GM12878 (cell line): ENCODE measurements at regions not wholly inside any gene's neighbourhood (a gene's known extent, or its start where the extent isn't known, plus 50 kb on each side); places are given as distances from the start of the nearest gene placed in this dataset.

ENCODE experiments used
- ATAC-seq: fragments of 200-7000 bp; cut with Tn5 transposase; 3 replicates; pipeline ENCODE4 v1.9.1; 2020; ENCODE audit warnings: mild to moderate bottlenecking, moderate library complexity
- BruUV-seq: library from RNA; stranded (reverse); fragments of 400-500 nt; replicated peaks from 2 replicates; lab custom pipeline; 2021; lab: Mats Ljungman, UMichigan
- CTCF ChIA-PET: fragments of 300-600 bp; sonication (Branson Sonifier 250); formaldehyde crosslinking; extraction: SDS; loops from one replicate; lab custom pipeline; 2021; ENCODE audit warnings: inconsistent platforms; lab: Yijun Ruan, JAX
- POLR2A ChIA-PET: fragments of 350-600 bp; formaldehyde crosslinking; extraction: SDS; loops from one replicate; lab custom pipeline; 2021; ENCODE audit warnings: inconsistent platforms; lab: Charles Lee
- RAD21 ChIA-PET: fragments of 300-600 bp; sonication (Branson Sonifier 250); formaldehyde crosslinking; loops from one replicate; lab custom pipeline; 2023; ENCODE audit warnings: antibody characterized with exemption; ENCODE audit not compliant: unreplicated experiment; lab: Charles Lee
- SMC1A ChIA-PET: fragments of 300-600 bp; sonication (Branson Sonifier 250); formaldehyde crosslinking; loops from one replicate; lab custom pipeline; 2023; ENCODE audit not compliant: unreplicated experiment, uncharacterized antibody; lab: Charles Lee
- DNase-seq: peaks from one replicate; pipeline ENCODE4 v3.0.0-alpha.2; 2011; ENCODE audit warnings: low read depth, low spot score
- FAIRE-seq: peaks from 3 replicates; lab custom pipeline; 2011; peaks lifted over from hg19 to GRCh38; lab: Jason Lieb, UNC
- H2AFZ ChIP-seq: 2 replicates; pipeline ENCODE4 v1.6.0; 2011; ENCODE audit warnings: low read depth, low read length, control low read depth; ENCODE audit not compliant: control insufficient read depth
- H3K27ac ChIP-seq: 2 replicates; pipeline ENCODE4 v1.5.1; 2011; ENCODE audit warnings: control low read depth; ENCODE audit not compliant: control insufficient read depth, insufficient read depth
- H3K27me3 ChIP-seq, 2 experiments: replicated peaks in 1 of 2; 2 replicates each; pipeline versions ENCODE4 v1.6.0 to v1.6.1; 2011; ENCODE audit warnings: low read length in 1 of 2; ENCODE audit not compliant: control insufficient read depth in 2 of 2, insufficient read depth in 2 of 2
- H3K36me3 ChIP-seq, 2 experiments: 2 replicates each; pipeline ENCODE4 v1.5.1; 2011; ENCODE audit warnings: low read length in 1 of 2; ENCODE audit not compliant: control insufficient read depth in 2 of 2, insufficient read depth in 2 of 2
- H3K4me1 ChIP-seq: 2 replicates; pipeline ENCODE4 v1.6.1; 2011; ENCODE audit warnings: mild to moderate bottlenecking, low read length, moderate library complexity, mixed read lengths; ENCODE audit not compliant: control insufficient read depth, insufficient read depth
- H3K4me2 ChIP-seq: 2 replicates; pipeline ENCODE4 v1.6.0; 2011; ENCODE audit warnings: control low read depth; ENCODE audit not compliant: control insufficient read depth, insufficient read depth
- H3K4me3 ChIP-seq: fragments of 200-600 bp; sonication (generic); 2 replicates; pipeline ENCODE4 v1.5.1; 2016
- H3K79me2 ChIP-seq: 2 replicates; pipeline ENCODE4 v1.6.0; 2011; ENCODE audit warnings: low read length; ENCODE audit not compliant: control insufficient read depth, insufficient read depth
- H3K9ac ChIP-seq: 2 replicates; pipeline ENCODE4 v1.8.0; 2011; ENCODE audit warnings: low read length, control low read depth, mixed read lengths; ENCODE audit not compliant: control insufficient read depth, insufficient read depth
- H3K9me3 ChIP-seq: replicated peaks from 3 replicates; pipeline ENCODE4 v1.5.1; 2011; ENCODE audit warnings: mild to moderate bottlenecking, low read length; ENCODE audit not compliant: control insufficient read depth, insufficient read depth
- H4K20me1 ChIP-seq: 2 replicates; pipeline ENCODE4 v1.6.0; 2011; ENCODE audit not compliant: control insufficient read depth, insufficient read depth
- BMI1 ChIP-seq: fragments of 450-650 bp; IDR thresholded peaks from 2 replicates; pipeline ENCODE4 v1.6.1; 2016; ENCODE audit warnings: mild to moderate bottlenecking, moderate library complexity, borderline replicate concordance
- CEBPB ChIP-seq, 2 experiments: fragments of 150-350 bp in 1 of 2; IDR thresholded peaks; 2 replicates each; pipeline ENCODE4 v1.6.1; 2012 to 2014; ENCODE audit warnings: low read depth in 2 of 2, low read length in 2 of 2, borderline replicate concordance in 1 of 2, inconsistent platforms in 1 of 2
- SMAD5 ChIP-seq: IDR thresholded peaks from 2 replicates; pipeline ENCODE4 v1.6.1; 2016; ENCODE audit warnings: antibody characterized with exemption, low read depth
- SPI1 ChIP-seq: IDR thresholded peaks from 2 replicates; pipeline ENCODE4 v1.6.1; 2011; ENCODE audit warnings: low read depth, mild to moderate bottlenecking, low read length, moderate library complexity, borderline replicate concordance; ENCODE audit not compliant: insufficient read depth
- SRF ChIP-seq, 2 experiments: IDR thresholded peaks; 2 replicates each; pipeline ENCODE4 v1.6.1; 2011; ENCODE audit warnings: low read depth in 2 of 2, low read length in 2 of 2, mild to moderate bottlenecking in 1 of 2, moderate library complexity in 1 of 2
- ZZZ3 ChIP-seq: IDR thresholded peaks from 2 replicates; pipeline ENCODE4 v1.6.1; 2011; ENCODE audit warnings: low read depth; ENCODE audit not compliant: control insufficient read depth, insufficient read length
- WGBS: methylation state at CpG from one replicate; pipeline ENCODE4 v1.1.6; 2016; ENCODE audit warnings: low lambda C conversion rate; ENCODE audit not compliant: insufficient replicate concordance, insufficient coverage; ENCODE audit errors: missing lambda C conversion rate; 5-methylcytosine and 5-hydroxymethylcytosine counted together
- in situ Hi-C: fragments of 300-500 bp; cut with MboI; formaldehyde crosslinking; loops from 9 replicates; pipeline ENCODE4 v1.14.3; 2018; ENCODE audit warnings: mixed read lengths
- intact Hi-C: fragments of 100-400 bp; cut with micrococcal nuclease; formaldehyde crosslinking; loops from one replicate; pipeline ENCODE4 v1.14.2; 2022; ENCODE audit not compliant: unreplicated experiment
- TF ChIP-seq, protein P1 (sequence below): fragments of 450-650 bp; formaldehyde crosslinking; IDR thresholded peaks from 2 replicates; pipeline ENCODE4 v1.4.0; 2022; ENCODE audit warnings: mild to moderate bottlenecking, moderate library complexity
- TF ChIP-seq, protein P2 (sequence below): IDR thresholded peaks from 2 replicates; pipeline ENCODE4 v1.6.1; 2012; ENCODE audit warnings: mild to moderate bottlenecking, low read depth, low read length
- TF ChIP-seq, protein P3 (sequence below): fragments of 450-650 bp; IDR thresholded peaks from 2 replicates; pipeline ENCODE4 v1.6.1; 2017; ENCODE audit warnings: antibody characterized with exemption, mild to moderate bottlenecking, moderate library complexity

DNA sequence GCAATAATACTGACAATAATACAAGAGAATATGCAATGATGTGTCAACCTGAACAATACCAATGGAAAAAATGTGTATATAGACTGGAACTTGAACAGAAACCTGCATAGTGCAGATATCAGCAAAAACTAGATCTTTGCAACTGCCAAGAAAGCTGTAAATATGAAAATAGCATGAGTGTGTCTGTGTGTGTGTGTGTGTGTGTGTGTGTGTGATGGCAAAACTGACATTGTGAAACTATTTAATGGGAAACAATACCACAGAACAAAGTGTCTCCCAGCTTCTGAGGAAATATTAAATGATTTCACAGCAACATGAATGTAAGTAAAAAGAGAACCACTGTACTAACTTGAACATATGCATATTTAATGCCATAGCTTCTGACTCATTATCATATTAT is 558.2 kb upstream of the LINC00305 start:
- no peak overlapping the region for H3K4me3 ChIP-seq
- in situ Hi-C loops = no loop called here
- intact Hi-C loops = no loop called here

DNA sequence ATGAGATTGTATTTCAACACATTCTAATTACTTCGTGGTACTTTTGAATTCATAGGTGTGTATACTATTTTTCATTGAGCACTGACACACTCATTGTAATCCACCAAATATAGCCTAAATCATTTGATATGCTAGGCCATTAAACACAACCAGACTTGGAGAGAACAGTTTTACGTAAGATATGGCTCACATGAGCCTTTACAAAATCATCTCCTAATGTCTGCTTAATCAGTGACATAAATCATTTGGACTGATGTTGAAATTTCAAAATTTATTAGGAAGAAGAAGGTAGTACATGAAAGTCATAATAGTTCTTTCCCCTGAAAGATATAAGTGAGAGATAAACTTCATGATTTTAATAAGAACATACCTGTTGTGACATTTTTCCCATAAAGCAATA is 550.2 kb upstream of the LINC00305 start:
- intact Hi-C loops (no loop called here), in situ Hi-C loops (no loop called here)
- RAD21 ChIA-PET = no interaction called here
- FAIRE-seq (no peak), DNase-seq (no peak), ATAC-seq (no peak)
- Histone ChIP-seq H4K20me1 (no peaks in the 10 kb centered on the region), H3K4me3 (no peak overlapping the region), H3K79me2 (no peaks in the 10 kb centered on the region), H3K36me3 (no peaks in the 10 kb centered on the region), H3K27me3 (no peaks in the 10 kb centered on the region), H2AFZ (no peak overlapping the region), H3K9ac (no peak overlapping the region), H3K4me1 (no peaks in the 10 kb centered on the region), H3K27ac (no peak overlapping the region), H3K4me2 (no peak overlapping the region), H3K9me3 (no peaks in the 10 kb centered on the region)
- 16% methylated on average over 2 of the region's 2 CpGs for WGBS
- CTCF ChIA-PET = no interaction called here
- POLR2A ChIA-PET = no interaction called here
- BruUV-seq = no TSS peak
- SMC1A ChIA-PET = no interaction called here
- no peak for TF ChIP-seq SMAD5
- TF ChIP-seq, protein P1, sequence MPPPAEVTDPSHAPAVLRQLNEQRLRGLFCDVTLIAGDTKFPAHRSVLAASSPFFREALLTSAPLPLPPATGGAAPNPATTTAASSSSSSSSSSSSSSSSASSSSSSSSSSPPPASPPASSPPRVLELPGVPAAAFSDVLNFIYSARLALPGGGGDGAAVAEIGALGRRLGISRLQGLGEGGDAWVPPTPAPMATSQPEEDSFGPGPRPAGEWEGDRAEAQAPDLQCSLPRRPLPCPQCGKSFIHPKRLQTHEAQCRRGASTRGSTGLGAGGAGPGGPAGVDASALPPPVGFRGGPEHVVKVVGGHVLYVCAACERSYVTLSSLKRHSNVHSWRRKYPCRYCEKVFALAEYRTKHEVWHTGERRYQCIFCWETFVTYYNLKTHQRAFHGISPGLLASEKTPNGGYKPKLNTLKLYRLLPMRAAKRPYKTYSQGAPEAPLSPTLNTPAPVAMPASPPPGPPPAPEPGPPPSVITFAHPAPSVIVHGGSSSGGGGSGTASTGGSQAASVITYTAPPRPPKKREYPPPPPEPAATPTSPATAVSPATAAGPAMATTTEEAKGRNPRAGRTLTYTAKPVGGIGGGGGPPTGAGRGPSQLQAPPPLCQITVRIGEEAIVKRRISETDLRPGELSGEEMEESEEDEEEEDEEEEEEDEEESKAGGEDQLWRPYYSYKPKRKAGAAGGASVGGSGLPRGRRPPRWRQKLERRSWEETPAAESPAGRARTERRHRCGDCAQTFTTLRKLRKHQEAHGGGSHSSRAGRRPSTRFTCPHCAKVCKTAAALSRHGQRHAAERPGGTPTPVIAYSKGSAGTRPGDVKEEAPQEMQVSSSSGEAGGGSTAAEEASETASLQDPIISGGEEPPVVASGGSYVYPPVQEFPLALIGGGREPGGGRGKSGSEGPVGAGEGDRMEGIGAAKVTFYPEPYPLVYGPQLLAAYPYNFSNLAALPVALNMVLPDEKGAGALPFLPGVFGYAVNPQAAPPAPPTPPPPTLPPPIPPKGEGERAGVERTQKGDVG (CRISPR knock-in tag) = no peak
- TF ChIP-seq, protein P2, sequence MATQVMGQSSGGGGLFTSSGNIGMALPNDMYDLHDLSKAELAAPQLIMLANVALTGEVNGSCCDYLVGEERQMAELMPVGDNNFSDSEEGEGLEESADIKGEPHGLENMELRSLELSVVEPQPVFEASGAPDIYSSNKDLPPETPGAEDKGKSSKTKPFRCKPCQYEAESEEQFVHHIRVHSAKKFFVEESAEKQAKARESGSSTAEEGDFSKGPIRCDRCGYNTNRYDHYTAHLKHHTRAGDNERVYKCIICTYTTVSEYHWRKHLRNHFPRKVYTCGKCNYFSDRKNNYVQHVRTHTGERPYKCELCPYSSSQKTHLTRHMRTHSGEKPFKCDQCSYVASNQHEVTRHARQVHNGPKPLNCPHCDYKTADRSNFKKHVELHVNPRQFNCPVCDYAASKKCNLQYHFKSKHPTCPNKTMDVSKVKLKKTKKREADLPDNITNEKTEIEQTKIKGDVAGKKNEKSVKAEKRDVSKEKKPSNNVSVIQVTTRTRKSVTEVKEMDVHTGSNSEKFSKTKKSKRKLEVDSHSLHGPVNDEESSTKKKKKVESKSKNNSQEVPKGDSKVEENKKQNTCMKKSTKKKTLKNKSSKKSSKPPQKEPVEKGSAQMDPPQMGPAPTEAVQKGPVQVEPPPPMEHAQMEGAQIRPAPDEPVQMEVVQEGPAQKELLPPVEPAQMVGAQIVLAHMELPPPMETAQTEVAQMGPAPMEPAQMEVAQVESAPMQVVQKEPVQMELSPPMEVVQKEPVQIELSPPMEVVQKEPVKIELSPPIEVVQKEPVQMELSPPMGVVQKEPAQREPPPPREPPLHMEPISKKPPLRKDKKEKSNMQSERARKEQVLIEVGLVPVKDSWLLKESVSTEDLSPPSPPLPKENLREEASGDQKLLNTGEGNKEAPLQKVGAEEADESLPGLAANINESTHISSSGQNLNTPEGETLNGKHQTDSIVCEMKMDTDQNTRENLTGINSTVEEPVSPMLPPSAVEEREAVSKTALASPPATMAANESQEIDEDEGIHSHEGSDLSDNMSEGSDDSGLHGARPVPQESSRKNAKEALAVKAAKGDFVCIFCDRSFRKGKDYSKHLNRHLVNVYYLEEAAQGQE = no peak
- TF ChIP-seq BMI1 = no peak
- TF ChIP-seq, protein P3, sequence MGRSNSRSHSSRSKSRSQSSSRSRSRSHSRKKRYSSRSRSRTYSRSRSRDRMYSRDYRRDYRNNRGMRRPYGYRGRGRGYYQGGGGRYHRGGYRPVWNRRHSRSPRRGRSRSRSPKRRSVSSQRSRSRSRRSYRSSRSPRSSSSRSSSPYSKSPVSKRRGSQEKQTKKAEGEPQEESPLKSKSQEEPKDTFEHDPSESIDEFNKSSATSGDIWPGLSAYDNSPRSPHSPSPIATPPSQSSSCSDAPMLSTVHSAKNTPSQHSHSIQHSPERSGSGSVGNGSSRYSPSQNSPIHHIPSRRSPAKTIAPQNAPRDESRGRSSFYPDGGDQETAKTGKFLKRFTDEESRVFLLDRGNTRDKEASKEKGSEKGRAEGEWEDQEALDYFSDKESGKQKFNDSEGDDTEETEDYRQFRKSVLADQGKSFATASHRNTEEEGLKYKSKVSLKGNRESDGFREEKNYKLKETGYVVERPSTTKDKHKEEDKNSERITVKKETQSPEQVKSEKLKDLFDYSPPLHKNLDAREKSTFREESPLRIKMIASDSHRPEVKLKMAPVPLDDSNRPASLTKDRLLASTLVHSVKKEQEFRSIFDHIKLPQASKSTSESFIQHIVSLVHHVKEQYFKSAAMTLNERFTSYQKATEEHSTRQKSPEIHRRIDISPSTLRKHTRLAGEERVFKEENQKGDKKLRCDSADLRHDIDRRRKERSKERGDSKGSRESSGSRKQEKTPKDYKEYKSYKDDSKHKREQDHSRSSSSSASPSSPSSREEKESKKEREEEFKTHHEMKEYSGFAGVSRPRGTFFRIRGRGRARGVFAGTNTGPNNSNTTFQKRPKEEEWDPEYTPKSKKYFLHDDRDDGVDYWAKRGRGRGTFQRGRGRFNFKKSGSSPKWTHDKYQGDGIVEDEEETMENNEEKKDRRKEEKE = no peak
- TF ChIP-seq CEBPB (IDR thresholded peaks at IDR 0.05; ENCODE audit: borderline replicate concordance in 1 of 2, low read depth in 2 of 2, low read length in 2 of 2) = no peak
- TF ChIP-seq SPI1 = no peak

More for the DNA sequence above, 558.2 kb upstream of the LINC00305 start:
- no peaks in the 10 kb centered on the region for H3K79me2 ChIP-seq
- no peaks in the 10 kb centered on the region for H3K4me1 ChIP-seq
- no peak for DNase-seq
- H3K27me3 ChIP-seq = no peaks in the 10 kb centered on the region
- H3K4me2 ChIP-seq = no peak overlapping the region
- no peaks in the 10 kb centered on the region for H3K36me3 ChIP-seq
- TF ChIP-seq SRF (IDR thresholded peaks at IDR 0.05; ENCODE audit: low read depth in 2 of 2, low read length in 2 of 2) (no peak), ZZZ3 (no peak)
- no peaks in the 10 kb centered on the region for H3K9me3 ChIP-seq
- ChIA-PET RAD21 (no interaction called here), SMC1A (no interaction called here), POLR2A (no interaction called here), CTCF (no interaction called here)
- no peak overlapping the region for H2AFZ ChIP-seq
- H3K27ac ChIP-seq = no peak overlapping the region
- no peak for ATAC-seq
- no TSS peak for BruUV-seq
- H4K20me1 ChIP-seq = no peaks in the 10 kb centered on the region
- H3K9ac ChIP-seq = no peak overlapping the region
- no peak for FAIRE-seq
